H1 (cell line): ENCODE measurements at regions not wholly inside any gene's neighbourhood (a gene's known extent, or its start where the extent isn't known, plus 50 kb on each side); places are given as distances from the start of the nearest gene placed in this dataset.

ENCODE experiments used
- CTCF ChIA-PET: fragments of 300-600 bp; sonication (Branson Sonifier 250); formaldehyde crosslinking; loops from one replicate; lab custom pipeline; 2021; ENCODE audit not compliant: partially characterized antibody; lab: Charles Lee
- POLR2A ChIA-PET: fragments of 300-600 bp; sonication (Branson Sonifier 250); formaldehyde crosslinking; loops from one replicate; lab custom pipeline; 2021; ENCODE audit warnings: inconsistent platforms; ENCODE audit not compliant: partially characterized antibody; lab: Charles Lee
- DNase-seq, 2 experiments: peaks; one replicate each; pipeline versions ENCODE4 v3.0.0 to v3.0.0-alpha.2; 2010 to 2022; ENCODE audit warnings: low spot score in 2 of 2, low read depth in 1 of 2, mixed read lengths in 1 of 2
- FAIRE-seq: peaks from 2 replicates; lab custom pipeline; 2011; peaks lifted over from hg19 to GRCh38; lab: Jason Lieb, UNC
- H2AFZ ChIP-seq: 2 replicates; pipeline ENCODE4 v1.8.1; 2012; ENCODE audit warnings: low read length, inconsistent platforms
- H2AK5ac ChIP-seq: 2 replicates; pipeline ENCODE4 v1.6.1; 2013; ENCODE audit warnings: low read depth, low read length
- H2BK120ac ChIP-seq: replicated peaks from 2 replicates; pipeline ENCODE3; 2013; ENCODE audit warnings: low read depth, low read length, inconsistent platforms
- H2BK12ac ChIP-seq: 2 replicates; pipeline ENCODE4 v1.6.1; 2013; ENCODE audit warnings: low read depth, low read length
- H2BK15ac ChIP-seq: 2 replicates; pipeline ENCODE4 v1.6.1; 2013; ENCODE audit warnings: low read length
- H2BK20ac ChIP-seq: 2 replicates; pipeline ENCODE4 v1.6.1; 2013; ENCODE audit warnings: low read length
- H2BK5ac ChIP-seq: 2 replicates; pipeline ENCODE4 v1.6.1; 2013; ENCODE audit warnings: low read depth, low read length
- H3K14ac ChIP-seq: 2 replicates; pipeline ENCODE4 v1.6.1; 2013; ENCODE audit warnings: inconsistent platforms; ENCODE audit not compliant: insufficient read length
- H3K18ac ChIP-seq: 2 replicates; pipeline ENCODE4 v1.6.1; 2013; ENCODE audit warnings: low read length; ENCODE audit errors: extremely low read depth
- H3K23ac ChIP-seq: 2 replicates; pipeline ENCODE4 v1.6.1; 2013; ENCODE audit warnings: inconsistent platforms; ENCODE audit not compliant: insufficient read length
- H3K23me2 ChIP-seq: 2 replicates; pipeline ENCODE4 v1.6.1; 2013; ENCODE audit warnings: low read depth, low read length
- H3K27ac ChIP-seq: 2 replicates; pipeline ENCODE4 v1.6.1; 2011; ENCODE audit warnings: low read depth, low read length, inconsistent platforms
- H3K27me3 ChIP-seq, 4 experiments: replicated peaks in 1 of 4; 1 replicate in 1 of 4; 2 replicates in 3 of 4; pipeline versions ENCODE4 v1.6.1 to v1.8.1; 2011 to 2013; ENCODE audit warnings: low read length in 3 of 4, mild to moderate bottlenecking in 3 of 4, inconsistent platforms in 2 of 4, mixed read lengths in 2 of 4, moderate library complexity in 1 of 4; ENCODE audit not compliant: control insufficient read depth in 3 of 4, insufficient read depth in 3 of 4; ENCODE audit errors: extremely low read depth in 1 of 4
- H3K36me3 ChIP-seq, 4 experiments: 2 replicates each; pipeline versions ENCODE4 v1.6.1 to v1.8.1; 2011 to 2013; ENCODE audit warnings: mild to moderate bottlenecking in 4 of 4, low read length in 3 of 4, moderate library complexity in 2 of 4, control low read depth in 1 of 4, inconsistent platforms in 1 of 4; ENCODE audit not compliant: insufficient read depth in 4 of 4, control insufficient read depth in 2 of 4
- H3K4ac ChIP-seq: replicated peaks from 2 replicates; pipeline ENCODE3; 2013; ENCODE audit warnings: low read length, low read depth, mixed read lengths, inconsistent platforms; ENCODE audit not compliant: insufficient read length
- H3K4me1 ChIP-seq, 4 experiments: replicated peaks in 1 of 4; 1 replicate in 1 of 4; 2 replicates in 3 of 4; pipeline versions ENCODE4 v1.6.1 to v1.8.1; 2011 to 2013; ENCODE audit warnings: low read length in 3 of 4, inconsistent platforms in 2 of 4, mixed read lengths in 1 of 4; ENCODE audit not compliant: insufficient read depth in 4 of 4, control insufficient read depth in 3 of 4
- H3K4me2 ChIP-seq, 2 experiments: 2 replicates each; pipeline versions ENCODE4 v1.6.1 to v1.8.1; 2011 to 2013; ENCODE audit warnings: low read depth in 2 of 2, low read length in 2 of 2, control low read depth in 1 of 2, inconsistent platforms in 1 of 2, mild to moderate bottlenecking in 1 of 2; ENCODE audit not compliant: insufficient read depth in 1 of 2
- H3K4me3 ChIP-seq, 4 experiments: fragments of 200-600, 300-600 bp in 1 of 4; sonication (generic), shearing (Covaris generic), sonication (Bioruptor Twin) in 1 of 4; 2 replicates each; pipeline versions ENCODE4 v1.5.1 to v1.8.1; 2011 to 2016; ENCODE audit warnings: low read length in 4 of 4, low read depth in 3 of 4, control low read depth in 2 of 4, inconsistent platforms in 2 of 4, mild to moderate bottlenecking in 2 of 4, mixed read lengths in 1 of 4, moderate library complexity in 1 of 4; ENCODE audit not compliant: insufficient read depth in 2 of 4; ENCODE audit errors: extremely low read depth in 1 of 4
- H3K56ac ChIP-seq: replicated peaks from 2 replicates; pipeline ENCODE3; 2013; ENCODE audit warnings: low read depth, mild to moderate bottlenecking, mixed read lengths, low read length, inconsistent platforms; ENCODE audit not compliant: insufficient read length
- H3K79me1 ChIP-seq: 2 replicates; pipeline ENCODE4 v1.6.1; 2013; ENCODE audit warnings: low read depth, low read length, control low read depth
- H3K79me2 ChIP-seq, 2 experiments: 2 replicates each; pipeline versions ENCODE4 v1.6.1 to v1.8.1; 2012 to 2013; ENCODE audit warnings: low read length in 2 of 2, mild to moderate bottlenecking in 2 of 2, inconsistent platforms in 1 of 2; ENCODE audit not compliant: insufficient read depth in 2 of 2, control insufficient read depth in 1 of 2
- H3K9ac ChIP-seq, 4 experiments: replicated peaks in 1 of 4; 1 replicate in 1 of 4; 2 replicates in 3 of 4; pipeline versions ENCODE4 v1.6.1 to v1.8.1; 2011 to 2013; ENCODE audit warnings: low read depth in 3 of 4, low read length in 3 of 4, control low read depth in 2 of 4, mild to moderate bottlenecking in 2 of 4, moderate library complexity in 2 of 4, inconsistent platforms in 1 of 4; ENCODE audit errors: extremely low read depth in 1 of 4
- H3K9me3 ChIP-seq, 2 experiments: 2 replicates each; pipeline versions ENCODE4 v1.6.1 to v1.8.1; 2012 to 2013; ENCODE audit warnings: mild to moderate bottlenecking in 2 of 2, moderate library complexity in 2 of 2, control low read depth in 1 of 2, inconsistent platforms in 1 of 2, low read depth in 1 of 2, low read length in 1 of 2, mixed read lengths in 1 of 2; ENCODE audit not compliant: insufficient read depth in 2 of 2
- H4K20me1 ChIP-seq, 2 experiments: replicated peaks in 1 of 2; 2 replicates each; pipeline versions ENCODE3 to v1.8.1; 2011 to 2013; ENCODE audit warnings: inconsistent platforms in 2 of 2, low read length in 2 of 2, mild to moderate bottlenecking in 1 of 2; ENCODE audit not compliant: insufficient read depth in 2 of 2, control insufficient read depth in 1 of 2
- H4K5ac ChIP-seq: 2 replicates; pipeline ENCODE4 v1.6.1; 2013; ENCODE audit warnings: low read length, low read depth, mixed read lengths, inconsistent platforms; ENCODE audit not compliant: insufficient read length
- H4K8ac ChIP-seq: 2 replicates; pipeline ENCODE4 v1.8.0; 2013; ENCODE audit warnings: mild to moderate bottlenecking, moderate library complexity, low read length, inconsistent platforms; ENCODE audit not compliant: insufficient read depth; ENCODE audit errors: extremely low read depth
- H4K91ac ChIP-seq: replicated peaks from 2 replicates; pipeline ENCODE3; 2013; ENCODE audit warnings: low read length, mixed read lengths, inconsistent platforms; ENCODE audit not compliant: insufficient read length
- CEBPB ChIP-seq: IDR thresholded peaks from 2 replicates; pipeline ENCODE4 v1.6.1; 2012; ENCODE audit warnings: low read depth, low read length
- TBP ChIP-seq: IDR thresholded peaks from 2 replicates; pipeline ENCODE4 v1.6.1; 2011; ENCODE audit warnings: low read depth, low read length, improper control_type of control experiment
- TCF12 ChIP-seq: IDR thresholded peaks from 2 replicates; pipeline ENCODE4 v1.6.1; 2011; ENCODE audit warnings: low read depth, mild to moderate bottlenecking, low read length
- WGBS, 2 experiments: shearing (Covaris generic) in 1 of 2; methylation state at CpG; one replicate each; pipeline versions ENCODE4 v1.1.6 to v1.1.7; 2013 to 2015; ENCODE audit warnings: low lambda C conversion rate in 2 of 2, mixed read lengths in 2 of 2, inconsistent platforms in 1 of 2, low coverage in 1 of 2, missing lambda C conversion rate in 1 of 2; ENCODE audit not compliant: insufficient replicate concordance in 2 of 2, insufficient coverage in 1 of 2, insufficient read length in 1 of 2; ENCODE audit errors: extremely low coverage in 1 of 2, missing lambda C conversion rate in 1 of 2; 5-methylcytosine and 5-hydroxymethylcytosine counted together
- TF ChIP-seq, protein P1 (sequence below): IDR thresholded peaks from 2 replicates; pipeline ENCODE4 v1.6.1; 2011; ENCODE audit warnings: low read length, improper control_type of control experiment

DNA sequence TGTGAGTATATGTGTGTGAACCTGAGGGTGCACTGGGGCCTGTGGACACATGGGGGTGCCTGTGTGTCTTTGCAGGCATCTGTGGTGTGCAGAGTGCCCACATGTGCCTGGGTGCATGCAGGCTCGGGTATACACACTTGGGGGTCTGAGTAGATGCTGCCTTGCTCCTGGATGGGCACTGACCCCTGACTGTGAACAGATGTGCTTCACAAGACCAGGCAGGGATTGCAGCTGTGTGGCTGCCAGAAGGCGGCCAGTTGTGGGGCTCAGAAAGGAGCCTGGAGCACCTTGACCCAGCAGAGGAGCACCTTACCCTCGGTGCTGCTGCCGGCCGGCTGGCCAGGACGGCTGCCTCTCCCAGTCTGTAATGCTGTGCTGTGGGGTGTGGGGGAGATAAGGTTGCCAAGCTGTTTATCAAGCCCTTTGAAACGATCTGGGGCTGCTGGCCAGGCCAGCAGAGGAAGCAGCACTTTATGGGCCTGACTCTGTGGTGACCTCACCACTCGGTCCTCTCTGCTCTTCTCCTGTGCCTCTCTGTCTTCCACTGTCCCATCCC, 55.5 kb upstream of the MRPS22 start:
- no peak for DNase-seq
- H2BK12ac ChIP-seq: no peak overlapping the region
- no peak overlapping the region for H2BK15ac ChIP-seq
- no peak overlapping the region for H3K56ac ChIP-seq
- no peak overlapping the region for H4K91ac ChIP-seq
- H2BK120ac ChIP-seq: no peak overlapping the region
- H2AFZ ChIP-seq: no peak overlapping the region
- no peak overlapping the region for H2BK5ac ChIP-seq
- TF ChIP-seq TCF12 (no peak), TBP (no peak), CEBPB (no peak)
- TF ChIP-seq, protein P1, sequence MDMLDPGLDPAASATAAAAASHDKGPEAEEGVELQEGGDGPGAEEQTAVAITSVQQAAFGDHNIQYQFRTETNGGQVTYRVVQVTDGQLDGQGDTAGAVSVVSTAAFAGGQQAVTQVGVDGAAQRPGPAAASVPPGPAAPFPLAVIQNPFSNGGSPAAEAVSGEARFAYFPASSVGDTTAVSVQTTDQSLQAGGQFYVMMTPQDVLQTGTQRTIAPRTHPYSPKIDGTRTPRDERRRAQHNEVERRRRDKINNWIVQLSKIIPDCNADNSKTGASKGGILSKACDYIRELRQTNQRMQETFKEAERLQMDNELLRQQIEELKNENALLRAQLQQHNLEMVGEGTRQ: no peak
- no peak overlapping the region for H3K18ac ChIP-seq
- no peaks in the 10 kb centered on the region for H3K23me2 ChIP-seq
- H3K23ac ChIP-seq: no peak overlapping the region
- no peak overlapping the region for H2BK20ac ChIP-seq
- no peak for FAIRE-seq
- no peaks in the 10 kb centered on the region; a peak in 1 of 7 replicates for H3K4me1 ChIP-seq
- 89% methylated on average over 8 of the region's 8 CpGs; no CpG with 5 or more reads in 1 of the 2 experiments for WGBS, 2 experiments
- no peaks in the 10 kb centered on the region for H4K20me1 ChIP-seq
- no peaks in the 10 kb centered on the region for H3K27me3 ChIP-seq
- H3K9me3 ChIP-seq: no peaks in the 10 kb centered on the region
- H3K4ac ChIP-seq: no peak overlapping the region
- no peak overlapping the region for H4K8ac ChIP-seq
- H3K79me2 ChIP-seq: no peaks in the 10 kb centered on the region
- H2AK5ac ChIP-seq: no peak overlapping the region
- H3K27ac ChIP-seq: no peak overlapping the region
- H3K79me1 ChIP-seq: no peaks in the 10 kb centered on the region
- no peaks in the 10 kb centered on the region for H3K36me3 ChIP-seq
- no peak overlapping the region for H3K9ac ChIP-seq
- H3K4me3 ChIP-seq: no peak overlapping the region
- no peak overlapping the region for H3K14ac ChIP-seq
- no peak overlapping the region for H3K4me2 ChIP-seq
- POLR2A ChIA-PET: no interaction called here
- no peak overlapping the region for H4K5ac ChIP-seq
- CTCF ChIA-PET: interaction anchor here (0.7 to 2.9 kb wide), 4 partner anchors 13 to 176 kb away, joined by 3 to 7 read pairs (median 4); no protein-coding TSS in a partner anchor
